ENCODE measurements at regions not wholly inside any gene's neighbourhood (a gene's known extent, or its start where the extent isn't known, plus 50 kb on each side); places are given as distances from the start of the nearest gene placed in this dataset.

GRCh38 chr1:232865102-232865931 is 60.1 kb downstream of the MAP10 start:
- TF ChIP-seq CTCF (IDR thresholded peaks at IDR 0.05; ENCODE audit: control extremely low read depth in 1 of 3, insufficient read depth in 1 of 3, low read depth in 1 of 3, low read length in 3 of 3) (no peak), TAF7 (optimal IDR thresholded peaks at IDR 0.05; ENCODE audit: borderline replicate concordance, low read depth, low read length) (no peak), NRF1 (IDR thresholded peaks at IDR 0.05; ENCODE audit: low read depth, low read length) (no peak), POLR2A (IDR thresholded peaks at IDR 0.05; ENCODE audit: control extremely low read depth in 1 of 2, low read depth in 2 of 2, low read length in 2 of 2) (no peak), RXRA (IDR thresholded peaks at IDR 0.05; ENCODE audit: insufficient read depth, low read depth, low read length) (no peak), YY1 (IDR thresholded peaks at IDR 0.05; ENCODE audit: low read depth, low read length) (no peak), POLR2AphosphoS5 (IDR thresholded peaks at IDR 0.05; ENCODE audit: low read depth, low read length) (no peak), MAFK (IDR thresholded peaks at IDR 0.05; ENCODE audit: low read depth, low read length) (no peak), CEBPB (IDR thresholded peaks at IDR 0.05; ENCODE audit: low read depth, low read length) (no peak), JUN (IDR thresholded peaks at IDR 0.05; ENCODE audit: low read depth, low read length) (no peak), MAX (IDR thresholded peaks at IDR 0.05) (no peak), BACH1 (IDR thresholded peaks at IDR 0.05; ENCODE audit: low read length) (no peak)
